ENCODE measurements at regions not wholly inside any gene's neighbourhood (a gene's known extent, or its start where the extent isn't known, plus 50 kb on each side); places are given as distances from the start of the nearest gene placed in this dataset.

- Histone ChIP-seq H3K27me3 (ENCODE audit: control insufficient read depth, insufficient read depth, low read length) (no peaks in the 10 kb centered on the region), H3K27ac (ENCODE audit: low read length) (no peak overlapping the region), H3K9me3 (ENCODE audit: control insufficient read depth, insufficient read depth, low read depth, low read length) (no peaks in the 10 kb centered on the region), H3K4me3 (ENCODE audit: low read depth in 2 of 2, low read length in 2 of 2) (no peak overlapping the region), H3K36me3 (ENCODE audit: control insufficient read depth, insufficient read depth, low read length) (no peaks in the 10 kb centered on the region), H3K4me1 (ENCODE audit: control insufficient read depth, insufficient read depth, low read length) (no peaks in the 10 kb centered on the region)
- DNase-seq (ENCODE audit: low read depth, low spot score) (no peak), ATAC-seq (no peak)
- TF ChIP-seq SIN3A (IDR thresholded peaks at IDR 0.05; ENCODE audit: borderline replicate concordance, insufficient read depth, low read depth, low read length) (no peak), REST (IDR thresholded peaks at IDR 0.05; ENCODE audit: insufficient read depth in 1 of 2, low read depth in 2 of 2, low read length in 1 of 2) (no peak), POLR2AphosphoS5 (IDR thresholded peaks at IDR 0.05; ENCODE audit: low read depth, low read length) (no peak), CTCF (IDR thresholded peaks at IDR 0.05) (no peak), TCF7L2 (IDR thresholded peaks at IDR 0.05; ENCODE audit: low read depth, low read length) (no peak)
- ChIA-PET CTCF (no interaction called here), POLR2A (no interaction called here)
- intact Hi-C loops (cut with micrococcal nuclease; ENCODE audit: unreplicated experiment) (no loop called here), in situ Hi-C loops (cut with HindIII; ENCODE audit: low pct_unique_long_range_greater_than_20kb, low sequenced_read_pairs) (no loop called here)
- BruUV-seq (replicated peaks) = no TSS peak
These were observed 1237.4 kb upstream of the TMPRSS15 start for GRCh38 chr21:19640964-19641363.

- BruUV-seq (replicated peaks) = no TSS peak
- no peaks in the 10 kb centered on the region for H3K9me3 ChIP-seq (ENCODE audit: control insufficient read depth, insufficient read depth, low read depth, low read length)
- CTCF ChIA-PET = no interaction called here
- ATAC-seq (no peak), DNase-seq (ENCODE audit: low read depth, low spot score) (no peak)
- in situ Hi-C loops (cut with HindIII; ENCODE audit: low pct_unique_long_range_greater_than_20kb, low sequenced_read_pairs) = no loop called here
- POLR2A ChIA-PET = no interaction called here
- H3K27ac ChIP-seq (ENCODE audit: low read length) = no peak overlapping the region
- H3K27me3 ChIP-seq (ENCODE audit: control insufficient read depth, insufficient read depth, low read length) = no peaks in the 10 kb centered on the region
- intact Hi-C loops (cut with micrococcal nuclease; ENCODE audit: unreplicated experiment) = no loop called here
- TF ChIP-seq SIN3A (IDR thresholded peaks at IDR 0.05; ENCODE audit: borderline replicate concordance, insufficient read depth, low read depth, low read length) = no peak
- no peak for TF ChIP-seq POLR2AphosphoS5 (IDR thresholded peaks at IDR 0.05; ENCODE audit: low read depth, low read length)
- no peak for TF ChIP-seq REST (IDR thresholded peaks at IDR 0.05; ENCODE audit: insufficient read depth in 1 of 2, low read depth in 2 of 2, low read length in 1 of 2)
- no peak for TF ChIP-seq CTCF (IDR thresholded peaks at IDR 0.05)
- TF ChIP-seq TCF7L2 (IDR thresholded peaks at IDR 0.05; ENCODE audit: low read depth, low read length) = no peak
- no peaks in the 10 kb centered on the region for H3K4me1 ChIP-seq (ENCODE audit: control insufficient read depth, insufficient read depth, low read length)
- no peaks in the 10 kb centered on the region; the same call in 1 of the 2 replicates for H3K36me3 ChIP-seq (ENCODE audit: control insufficient read depth, insufficient read depth, low read length)
- no peak overlapping the region for H3K4me3 ChIP-seq (ENCODE audit: low read depth in 2 of 2, low read length in 2 of 2)
These were observed 1244.8 kb upstream of the TMPRSS15 start for GRCh38 chr21:19648391-19648790.
